GM12878 (cell line): ENCODE measurements at regions not wholly inside any gene's neighbourhood (a gene's known extent, or its start where the extent isn't known, plus 50 kb on each side); places are given as distances from the start of the nearest gene placed in this dataset.
"Not testable (repeated sequence)": the region's sequence is repeated elsewhere in the genome, so short reads cannot be mapped to it uniquely, and the experiment has no call there.

Source experiments
- ATAC-seq: fragments of 200-7000 bp; cut with Tn5 transposase; 3 replicates; pipeline ENCODE4 v1.9.1; 2020; ENCODE audit warnings: mild to moderate bottlenecking, moderate library complexity
- BruUV-seq: library from RNA; stranded (reverse); fragments of 400-500 nt; replicated peaks from 2 replicates; lab custom pipeline; 2021; lab: Mats Ljungman, UMichigan
- CTCF ChIA-PET: fragments of 300-600 bp; sonication (Branson Sonifier 250); formaldehyde crosslinking; extraction: SDS; loops from one replicate; lab custom pipeline; 2021; ENCODE audit warnings: inconsistent platforms; lab: Yijun Ruan, JAX
- POLR2A ChIA-PET: fragments of 350-600 bp; formaldehyde crosslinking; extraction: SDS; loops from one replicate; lab custom pipeline; 2021; ENCODE audit warnings: inconsistent platforms; lab: Charles Lee
- RAD21 ChIA-PET: fragments of 300-600 bp; sonication (Branson Sonifier 250); formaldehyde crosslinking; loops from one replicate; lab custom pipeline; 2023; ENCODE audit warnings: antibody characterized with exemption; ENCODE audit not compliant: unreplicated experiment; lab: Charles Lee
- SMC1A ChIA-PET: fragments of 300-600 bp; sonication (Branson Sonifier 250); formaldehyde crosslinking; loops from one replicate; lab custom pipeline; 2023; ENCODE audit not compliant: unreplicated experiment, uncharacterized antibody; lab: Charles Lee
- DNase-seq: peaks from one replicate; pipeline ENCODE4 v3.0.0-alpha.2; 2011; ENCODE audit warnings: low read depth, low spot score
- FAIRE-seq: peaks from 3 replicates; lab custom pipeline; 2011; peaks lifted over from hg19 to GRCh38; lab: Jason Lieb, UNC
- H2AFZ ChIP-seq: 2 replicates; pipeline ENCODE4 v1.6.0; 2011; ENCODE audit warnings: low read depth, low read length, control low read depth; ENCODE audit not compliant: control insufficient read depth
- H3K27ac ChIP-seq: 2 replicates; pipeline ENCODE4 v1.5.1; 2011; ENCODE audit warnings: control low read depth; ENCODE audit not compliant: control insufficient read depth, insufficient read depth
- H3K27me3 ChIP-seq, 2 experiments: replicated peaks in 1 of 2; 2 replicates each; pipeline versions ENCODE4 v1.6.0 to v1.6.1; 2011; ENCODE audit warnings: low read length in 1 of 2; ENCODE audit not compliant: control insufficient read depth in 2 of 2, insufficient read depth in 2 of 2
- H3K36me3 ChIP-seq, 2 experiments: 2 replicates each; pipeline ENCODE4 v1.5.1; 2011; ENCODE audit warnings: low read length in 1 of 2; ENCODE audit not compliant: control insufficient read depth in 2 of 2, insufficient read depth in 2 of 2
- H3K4me1 ChIP-seq: 2 replicates; pipeline ENCODE4 v1.6.1; 2011; ENCODE audit warnings: mild to moderate bottlenecking, low read length, moderate library complexity, mixed read lengths; ENCODE audit not compliant: control insufficient read depth, insufficient read depth
- H3K4me2 ChIP-seq: 2 replicates; pipeline ENCODE4 v1.6.0; 2011; ENCODE audit warnings: control low read depth; ENCODE audit not compliant: control insufficient read depth, insufficient read depth
- H3K4me3 ChIP-seq: fragments of 200-600 bp; sonication (generic); 2 replicates; pipeline ENCODE4 v1.5.1; 2016
- H3K79me2 ChIP-seq: 2 replicates; pipeline ENCODE4 v1.6.0; 2011; ENCODE audit warnings: low read length; ENCODE audit not compliant: control insufficient read depth, insufficient read depth
- H3K9ac ChIP-seq: 2 replicates; pipeline ENCODE4 v1.8.0; 2011; ENCODE audit warnings: low read length, control low read depth, mixed read lengths; ENCODE audit not compliant: control insufficient read depth, insufficient read depth
- H3K9me3 ChIP-seq: replicated peaks from 3 replicates; pipeline ENCODE4 v1.5.1; 2011; ENCODE audit warnings: mild to moderate bottlenecking, low read length; ENCODE audit not compliant: control insufficient read depth, insufficient read depth
- H4K20me1 ChIP-seq: 2 replicates; pipeline ENCODE4 v1.6.0; 2011; ENCODE audit not compliant: control insufficient read depth, insufficient read depth
- WGBS: methylation state at CpG from one replicate; pipeline ENCODE4 v1.1.6; 2016; ENCODE audit warnings: low lambda C conversion rate; ENCODE audit not compliant: insufficient replicate concordance, insufficient coverage; ENCODE audit errors: missing lambda C conversion rate; 5-methylcytosine and 5-hydroxymethylcytosine counted together
- in situ Hi-C: fragments of 300-500 bp; cut with MboI; formaldehyde crosslinking; loops from 9 replicates; pipeline ENCODE4 v1.14.3; 2018; ENCODE audit warnings: mixed read lengths
- intact Hi-C: fragments of 100-400 bp; cut with micrococcal nuclease; formaldehyde crosslinking; loops from one replicate; pipeline ENCODE4 v1.14.2; 2022; ENCODE audit not compliant: unreplicated experiment

DNA sequence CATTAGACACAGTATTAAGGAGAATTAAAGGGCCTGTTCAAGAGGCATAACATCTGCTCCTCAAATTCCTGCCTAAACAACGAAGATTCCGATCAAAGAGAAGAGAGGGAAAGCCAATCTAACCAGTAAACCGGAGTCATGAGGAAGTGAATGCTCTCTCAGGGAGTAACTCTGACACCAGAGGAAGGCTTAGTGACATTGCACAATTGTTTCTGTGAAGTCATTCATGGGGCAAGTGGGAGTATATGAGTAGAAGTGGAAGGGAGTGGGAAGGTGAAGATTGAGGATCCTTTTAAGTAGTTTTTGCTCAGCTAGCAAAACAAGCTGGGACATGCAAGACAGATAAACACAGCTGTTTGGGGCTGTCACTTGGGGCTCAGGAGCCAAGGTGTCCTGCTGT is 136.4 kb upstream of the FAM174A start:
- DNase-seq, H3K27me3 ChIP-seq, in situ Hi-C loops, BruUV-seq, H3K4me2 ChIP-seq, H3K4me1 ChIP-seq, H2AFZ ChIP-seq, SMC1A ChIA-PET, H3K79me2 ChIP-seq, CTCF ChIA-PET, H3K9me3 ChIP-seq, POLR2A ChIA-PET, H3K4me3 ChIP-seq, H3K27ac ChIP-seq, H3K9ac ChIP-seq, ATAC-seq, FAIRE-seq, H4K20me1 ChIP-seq, intact Hi-C loops, H3K36me3 ChIP-seq, RAD21 ChIA-PET: not testable (repeated sequence)
- WGBS: 8% methylated on average over 3 of the region's 3 CpGs

DNA sequence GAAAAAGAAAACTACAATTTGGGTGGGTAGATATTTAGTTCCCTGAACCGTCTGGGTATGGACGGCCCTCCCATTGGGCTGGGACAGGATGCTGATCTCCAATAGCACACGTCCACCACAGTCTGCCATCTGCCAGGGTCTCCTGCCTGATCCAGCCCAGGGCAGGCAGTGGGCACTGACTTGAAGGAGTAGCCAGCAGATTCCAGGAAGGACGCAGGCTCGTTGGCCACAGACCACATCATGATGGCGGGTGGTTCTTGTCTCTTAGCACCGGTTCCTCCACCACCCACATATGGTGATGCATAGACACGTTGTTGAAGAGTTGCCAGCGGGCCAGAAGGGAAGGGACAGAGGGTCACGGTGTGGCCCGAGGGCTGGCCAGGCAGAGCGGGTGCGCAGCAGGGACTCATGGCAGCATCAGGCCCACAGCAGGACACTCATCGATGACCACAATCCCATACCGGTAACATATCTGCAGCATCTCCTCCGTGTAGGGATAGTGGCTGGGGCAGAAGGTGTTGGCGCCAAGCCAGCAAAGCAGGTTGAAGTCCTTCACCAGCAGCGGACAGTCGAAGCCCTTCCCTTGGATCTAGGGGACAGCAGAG is 155.8 kb upstream of the FAM174A start:
- POLR2A ChIA-PET, H3K4me2 ChIP-seq, in situ Hi-C loops, BruUV-seq, RAD21 ChIA-PET, H3K36me3 ChIP-seq, H4K20me1 ChIP-seq, DNase-seq, SMC1A ChIA-PET, H3K27ac ChIP-seq, FAIRE-seq, intact Hi-C loops, ATAC-seq, H2AFZ ChIP-seq, H3K4me3 ChIP-seq, H3K9me3 ChIP-seq, H3K9ac ChIP-seq, H3K4me1 ChIP-seq, H3K79me2 ChIP-seq, H3K27me3 ChIP-seq, CTCF ChIA-PET: not testable (repeated sequence)
- 57% methylated on average over 11 of the region's 19 CpGs for WGBS

GRCh38 chr5:100364757-100365478 is 170.3 kb upstream of the FAM174A start:
- BruUV-seq, RAD21 ChIA-PET, H3K4me1 ChIP-seq, ATAC-seq, CTCF ChIA-PET, FAIRE-seq, POLR2A ChIA-PET, H4K20me1 ChIP-seq, SMC1A ChIA-PET, H3K9ac ChIP-seq, H3K36me3 ChIP-seq, H3K27ac ChIP-seq, H3K4me2 ChIP-seq, intact Hi-C loops, DNase-seq, H3K9me3 ChIP-seq, H3K79me2 ChIP-seq, H2AFZ ChIP-seq, H3K4me3 ChIP-seq, H3K27me3 ChIP-seq: not testable (repeated sequence)
- 8% methylated on average over 5 of the region's 5 CpGs for WGBS
- in situ Hi-C loops: loop anchor here (5.0 kb wide), 1 partner anchor 968 kb away; no protein-coding TSS in a partner anchor

- SMC1A ChIA-PET, H3K27ac ChIP-seq, H3K36me3 ChIP-seq, in situ Hi-C loops, H3K9me3 ChIP-seq, H4K20me1 ChIP-seq, H3K9ac ChIP-seq, DNase-seq, H3K4me2 ChIP-seq, H2AFZ ChIP-seq, RAD21 ChIA-PET, H3K79me2 ChIP-seq, BruUV-seq, FAIRE-seq, POLR2A ChIA-PET, H3K4me3 ChIP-seq, CTCF ChIA-PET, ATAC-seq, intact Hi-C loops, H3K27me3 ChIP-seq, H3K4me1 ChIP-seq: not testable (repeated sequence)
These were observed 170.8 kb upstream of the FAM174A start for GRCh38 chr5:100364343-100364742.
